ENCODE measurements at regions not wholly inside any gene's neighbourhood (a gene's known extent, or its start where the extent isn't known, plus 50 kb on each side); places are given as distances from the start of the nearest gene placed in this dataset.
"Not testable (repeated sequence)": the region's sequence is repeated elsewhere in the genome, so short reads cannot be mapped to it uniquely, and the experiment has no call there.

GRCh38 chr1:220942278-220942677 is 63.0 kb downstream of the HLX start:
- no peak for DNase-seq (ENCODE audit: low read depth in 3 of 3)

GRCh38 chr1:220942914-220943313 is 63.7 kb downstream of the HLX start:
- DNase-seq (ENCODE audit: low read depth in 3 of 3) = not testable (repeated sequence)

GRCh38 chr1:220943319-220943996 is 64.2 kb downstream of the HLX start:
- DNase-seq (ENCODE audit: low read depth in 3 of 3) = no peak

- no peak for DNase-seq (ENCODE audit: low read depth in 3 of 3)
These were observed 71.3 kb downstream of the HLX start for GRCh38 chr1:220950576-220950975.

GRCh38 chr1:220952961-220953643 is 73.9 kb downstream of the HLX start:
- DNase-seq (ENCODE audit: low read depth in 3 of 3) = no peak

GRCh38 chr1:220954321-220955075 is 75.3 kb downstream of the HLX start:
- no peak for DNase-seq (ENCODE audit: low read depth in 3 of 3)

- no peak for DNase-seq (ENCODE audit: low read depth in 3 of 3)
These were observed 75.9 kb downstream of the HLX start for GRCh38 chr1:220955116-220955515.

- no peak for DNase-seq (ENCODE audit: low read depth in 3 of 3)
These were observed 77.4 kb downstream of the HLX start for GRCh38 chr1:220956501-220957232.

GRCh38 chr1:220957233-220957605 is 78.0 kb downstream of the HLX start:
- DNase-seq (ENCODE audit: low read depth in 3 of 3) = no peak

GRCh38 chr1:220958234-220958633 is 79.0 kb downstream of the HLX start:
- no peak for DNase-seq (ENCODE audit: low read depth in 3 of 3)

GRCh38 chr1:220962031-220962751 is 82.9 kb downstream of the HLX start:
- DNase-seq (ENCODE audit: low read depth in 3 of 3) = no peak

GRCh38 chr1:220966041-220966440 is 86.8 kb downstream of the HLX start:
- DNase-seq (ENCODE audit: low read depth in 3 of 3) = no peak

- DNase-seq (ENCODE audit: low read depth in 3 of 3) = no peak
These were observed 87.2 kb downstream of the HLX start for GRCh38 chr1:220966473-220966872.

GRCh38 chr1:220966881-220967611 is 87.8 kb downstream of the HLX start:
- DNase-seq (ENCODE audit: low read depth in 3 of 3) = no peak

- DNase-seq (ENCODE audit: low read depth in 3 of 3) = no peak
These were observed 88.7 kb downstream of the HLX start for GRCh38 chr1:220967911-220968310.

- not testable (repeated sequence) for DNase-seq (ENCODE audit: low read depth in 3 of 3)
These were observed 90.0 kb downstream of the HLX start for GRCh38 chr1:220969281-220969680.

GRCh38 chr1:220970311-220970710 is 91.1 kb downstream of the HLX start:
- no peak for DNase-seq (ENCODE audit: low read depth in 3 of 3)

- no peak for DNase-seq (ENCODE audit: low read depth in 3 of 3)
These were observed 92.0 kb downstream of the HLX start for GRCh38 chr1:220971221-220971620.

- DNase-seq (ENCODE audit: low read depth in 3 of 3) = no peak
These were observed 95.2 kb downstream of the HLX start for GRCh38 chr1:220974431-220974830.

GRCh38 chr1:220976390-220976789 is 97.1 kb downstream of the HLX start:
- DNase-seq (ENCODE audit: low read depth in 3 of 3) = no peak

- DNase-seq (ENCODE audit: low read depth in 3 of 3) = no peak
These were observed 100.1 kb downstream of the HLX start for GRCh38 chr1:220979371-220979770.
